ENCODE measurements at regions not wholly inside any gene's neighbourhood (a gene's known extent, or its start where the extent isn't known, plus 50 kb on each side); places are given as distances from the start of the nearest gene placed in this dataset.

GRCh38 chr7:17608114-17608833 is 309.8 kb downstream of the AHR start:
- H3K9me3 ChIP-seq (ENCODE audit: insufficient read depth, low read depth, low read length) = no peaks in the 10 kb centered on the region
- no peaks in the 10 kb centered on the region for H3F3A ChIP-seq (ENCODE audit: low read depth)
- no peaks in the 10 kb centered on the region for H4K20me1 ChIP-seq (ENCODE audit: insufficient read depth, low read length, poor library complexity, severe bottlenecking)
- no peaks in the 10 kb centered on the region for H3K9me2 ChIP-seq (replicated peaks; ENCODE audit: low read depth, low read length)
- no peak overlapping the region for H3K4me2 ChIP-seq (ENCODE audit: low read depth, low read length, poor library complexity, severe bottlenecking)
- H3K4me1 ChIP-seq (ENCODE audit: insufficient read depth, low read length, poor library complexity, severe bottlenecking) = no peaks in the 10 kb centered on the region
- no peak for TF ChIP-seq EZH2phosphoT487 (IDR thresholded peaks at IDR 0.05; ENCODE audit: borderline replicate concordance)
- no peak overlapping the region for H2AFZ ChIP-seq (ENCODE audit: low read length)
- H3K4me3 ChIP-seq (ENCODE audit: low read length, poor library complexity, severe bottlenecking) = no peak overlapping the region
- H3K79me2 ChIP-seq (ENCODE audit: insufficient read depth, low read length) = no peaks in the 10 kb centered on the region
- peaks cover 18% of the 10 kb centered on the region for H3K27me3 ChIP-seq (ENCODE audit: insufficient read depth, low read length, poor library complexity, severe bottlenecking)
- H3K36me3 ChIP-seq (ENCODE audit: insufficient read depth, low read length) = no peaks in the 10 kb centered on the region
- H3K9ac ChIP-seq (ENCODE audit: low read depth, low read length, poor library complexity, severe bottlenecking) = no peak overlapping the region

- Histone ChIP-seq H4K20me1 (ENCODE audit: insufficient read depth, low read length, poor library complexity, severe bottlenecking) (no peaks in the 10 kb centered on the region), H3K9me2 (replicated peaks; ENCODE audit: low read depth, low read length) (no peaks in the 10 kb centered on the region), H3K79me2 (ENCODE audit: insufficient read depth, low read length) (no peaks in the 10 kb centered on the region), H3K9ac (ENCODE audit: low read depth, low read length, poor library complexity, severe bottlenecking) (no peak overlapping the region), H3K27me3 (ENCODE audit: insufficient read depth, low read length, poor library complexity, severe bottlenecking) (no peaks in the 10 kb centered on the region), H3K9me3 (ENCODE audit: insufficient read depth, low read depth, low read length) (no peaks in the 10 kb centered on the region), H3K4me2 (ENCODE audit: low read depth, low read length, poor library complexity, severe bottlenecking) (no peak overlapping the region), H3F3A (ENCODE audit: low read depth) (no peaks in the 10 kb centered on the region), H3K36me3 (ENCODE audit: insufficient read depth, low read length) (no peaks in the 10 kb centered on the region), H3K4me3 (ENCODE audit: low read length, poor library complexity, severe bottlenecking) (no peak overlapping the region), H2AFZ (ENCODE audit: low read length) (no peak overlapping the region), H3K4me1 (ENCODE audit: insufficient read depth, low read length, poor library complexity, severe bottlenecking) (no peaks in the 10 kb centered on the region)
- TF ChIP-seq, protein P1, sequence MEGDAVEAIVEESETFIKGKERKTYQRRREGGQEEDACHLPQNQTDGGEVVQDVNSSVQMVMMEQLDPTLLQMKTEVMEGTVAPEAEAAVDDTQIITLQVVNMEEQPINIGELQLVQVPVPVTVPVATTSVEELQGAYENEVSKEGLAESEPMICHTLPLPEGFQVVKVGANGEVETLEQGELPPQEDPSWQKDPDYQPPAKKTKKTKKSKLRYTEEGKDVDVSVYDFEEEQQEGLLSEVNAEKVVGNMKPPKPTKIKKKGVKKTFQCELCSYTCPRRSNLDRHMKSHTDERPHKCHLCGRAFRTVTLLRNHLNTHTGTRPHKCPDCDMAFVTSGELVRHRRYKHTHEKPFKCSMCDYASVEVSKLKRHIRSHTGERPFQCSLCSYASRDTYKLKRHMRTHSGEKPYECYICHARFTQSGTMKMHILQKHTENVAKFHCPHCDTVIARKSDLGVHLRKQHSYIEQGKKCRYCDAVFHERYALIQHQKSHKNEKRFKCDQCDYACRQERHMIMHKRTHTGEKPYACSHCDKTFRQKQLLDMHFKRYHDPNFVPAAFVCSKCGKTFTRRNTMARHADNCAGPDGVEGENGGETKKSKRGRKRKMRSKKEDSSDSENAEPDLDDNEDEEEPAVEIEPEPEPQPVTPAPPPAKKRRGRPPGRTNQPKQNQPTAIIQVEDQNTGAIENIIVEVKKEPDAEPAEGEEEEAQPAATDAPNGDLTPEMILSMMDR (conservative IDR thresholded peaks at IDR 0.05; ENCODE audit: low read length) = no peak
- TF ChIP-seq EZH2phosphoT487 (IDR thresholded peaks at IDR 0.05; ENCODE audit: borderline replicate concordance) = no peak
These were observed 313.2 kb downstream of the AHR start for GRCh38 chr7:17611611-17612010.

DNA sequence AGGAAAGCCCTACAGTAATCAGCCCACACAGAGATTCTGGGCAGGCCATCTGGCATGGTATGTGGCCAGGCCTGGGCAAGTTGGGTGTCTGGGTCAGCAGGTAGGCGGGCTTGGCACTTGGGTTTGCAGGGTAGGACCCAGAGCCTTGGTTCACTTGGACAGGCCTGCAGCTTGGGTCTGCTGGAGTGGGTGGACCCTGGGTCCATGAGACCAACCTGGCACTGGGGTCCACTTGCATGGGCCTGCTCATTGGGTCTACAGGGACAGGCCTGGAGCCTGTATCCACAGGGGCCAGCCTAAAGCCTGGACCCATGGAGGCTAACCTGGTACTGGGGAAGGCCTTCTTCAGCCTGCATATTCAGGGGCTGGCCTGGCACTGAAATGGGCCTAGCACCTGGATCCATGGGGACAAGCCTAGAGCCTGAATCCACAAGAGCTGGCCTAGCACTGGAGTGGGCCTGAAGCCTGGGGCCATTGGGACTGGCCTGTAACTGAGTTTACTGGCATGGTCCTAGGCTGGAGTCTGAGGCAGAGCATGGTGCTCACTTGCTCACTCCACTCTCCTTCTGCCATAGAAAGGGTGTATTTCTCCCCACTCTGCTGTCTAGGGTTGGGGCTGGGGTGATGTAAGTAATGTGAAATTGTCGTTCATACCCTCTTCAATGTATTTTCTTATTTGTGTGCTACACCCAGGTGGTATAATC is 315.0 kb downstream of the AHR start:
- H3K79me2 ChIP-seq (ENCODE audit: insufficient read depth, low read length) = no peaks in the 10 kb centered on the region
- H3K4me3 ChIP-seq (ENCODE audit: low read length, poor library complexity, severe bottlenecking) = no peak overlapping the region
- no peaks in the 10 kb centered on the region for H3K4me1 ChIP-seq (ENCODE audit: insufficient read depth, low read length, poor library complexity, severe bottlenecking)
- H3K9me3 ChIP-seq (ENCODE audit: insufficient read depth, low read depth, low read length) = no peaks in the 10 kb centered on the region
- H3K36me3 ChIP-seq (ENCODE audit: insufficient read depth, low read length) = no peaks in the 10 kb centered on the region
- H2AFZ ChIP-seq (ENCODE audit: low read length) = no peak overlapping the region
- no peak overlapping the region for H3K4me2 ChIP-seq (ENCODE audit: low read depth, low read length, poor library complexity, severe bottlenecking)
- TF ChIP-seq EZH2phosphoT487 (IDR thresholded peaks at IDR 0.05; ENCODE audit: borderline replicate concordance) = no peak
- TF ChIP-seq, protein P1 (conservative IDR thresholded peaks at IDR 0.05; ENCODE audit: low read length) = no peak
- no peak overlapping the region for H3K9ac ChIP-seq (ENCODE audit: low read depth, low read length, poor library complexity, severe bottlenecking)
- H4K20me1 ChIP-seq (ENCODE audit: insufficient read depth, low read length, poor library complexity, severe bottlenecking) = no peaks in the 10 kb centered on the region
- H3K9me2 ChIP-seq (replicated peaks; ENCODE audit: low read depth, low read length) = no peaks in the 10 kb centered on the region
- no peaks in the 10 kb centered on the region for H3F3A ChIP-seq (ENCODE audit: low read depth)
- no peaks in the 10 kb centered on the region for H3K27me3 ChIP-seq (ENCODE audit: insufficient read depth, low read length, poor library complexity, severe bottlenecking)

All from Loucy (cell line).